GM19468 (cell line): ENCODE measurements at regions not wholly inside any gene's neighbourhood (a gene's known extent, or its start where the extent isn't known, plus 50 kb on each side); places are given as distances from the start of the nearest gene placed in this dataset.

Experiments
- ATAC-seq: cut with Tn5 transposase; IDR thresholded peaks from one replicate; pipeline ENCODE4 v1.9.1; 2021; ENCODE audit warnings: mild to moderate bottlenecking, moderate library complexity, moderate number of reproducible peaks; ENCODE audit not compliant: unreplicated experiment; ENCODE audit errors: extremely low read depth

DNA sequence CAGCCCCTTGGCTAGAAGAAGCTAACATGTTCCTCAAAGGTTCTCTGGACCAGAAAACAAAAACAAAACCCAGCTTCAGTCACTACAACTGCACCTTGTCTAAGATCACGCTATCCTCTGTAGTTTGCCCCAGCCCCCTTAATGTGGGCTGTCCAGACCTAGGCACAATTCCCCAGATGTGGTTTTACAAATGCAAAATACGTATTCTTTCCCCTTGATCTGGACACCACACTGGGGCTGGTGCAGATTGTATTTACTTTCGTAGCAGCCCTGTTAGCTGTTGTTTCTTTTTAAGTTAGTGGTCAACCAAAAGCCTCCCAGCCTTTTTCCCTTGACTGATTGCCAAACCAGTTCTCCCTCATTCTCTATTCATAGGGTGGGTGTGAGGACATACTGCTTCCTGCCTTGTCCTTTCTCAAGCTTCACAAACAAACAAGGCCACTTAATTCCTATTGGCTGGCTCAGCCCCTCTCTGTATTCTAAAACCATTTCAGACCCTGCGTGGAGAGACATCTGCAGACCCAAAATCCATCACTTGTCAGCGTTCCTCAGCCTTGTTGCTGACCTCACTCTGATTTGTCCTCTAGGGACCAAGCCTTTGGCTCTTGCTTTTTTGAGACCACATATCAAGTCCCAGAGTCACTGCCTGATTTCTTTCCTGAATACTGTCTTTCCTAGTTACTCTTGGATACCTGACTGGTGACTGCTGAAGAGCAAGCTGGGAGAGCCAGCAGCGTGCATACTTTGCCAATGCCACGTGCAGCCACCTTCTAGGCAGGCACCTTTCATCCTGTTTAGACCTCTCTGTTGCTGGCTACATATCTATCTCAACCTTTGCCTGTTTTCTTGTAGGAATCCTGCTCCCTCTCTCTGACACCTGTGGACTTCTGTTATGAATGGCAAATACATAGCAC is 96.4 kb upstream of the RAB3GAP2 start:
- no peak for ATAC-seq

DNA sequence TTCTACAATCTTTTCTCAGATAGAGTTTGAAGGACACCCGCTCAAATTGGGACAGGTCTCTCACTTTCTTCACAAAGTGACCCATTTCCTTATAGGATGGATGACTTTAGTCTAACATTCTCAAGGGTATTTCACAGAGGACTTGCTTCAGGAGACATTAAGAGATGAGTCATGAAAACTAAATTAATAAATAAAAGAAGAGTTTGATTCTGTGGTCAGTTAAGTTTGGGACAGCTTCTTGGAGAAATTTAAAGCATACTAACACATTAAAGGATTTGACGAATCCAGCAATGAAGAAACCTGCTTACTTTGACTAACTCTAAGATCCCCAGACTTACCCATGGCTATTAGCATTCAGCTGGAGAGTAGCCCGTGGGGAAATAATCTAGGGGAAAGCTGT is 95.6 kb upstream of the RAB3GAP2 start:
- ATAC-seq: no peak

DNA sequence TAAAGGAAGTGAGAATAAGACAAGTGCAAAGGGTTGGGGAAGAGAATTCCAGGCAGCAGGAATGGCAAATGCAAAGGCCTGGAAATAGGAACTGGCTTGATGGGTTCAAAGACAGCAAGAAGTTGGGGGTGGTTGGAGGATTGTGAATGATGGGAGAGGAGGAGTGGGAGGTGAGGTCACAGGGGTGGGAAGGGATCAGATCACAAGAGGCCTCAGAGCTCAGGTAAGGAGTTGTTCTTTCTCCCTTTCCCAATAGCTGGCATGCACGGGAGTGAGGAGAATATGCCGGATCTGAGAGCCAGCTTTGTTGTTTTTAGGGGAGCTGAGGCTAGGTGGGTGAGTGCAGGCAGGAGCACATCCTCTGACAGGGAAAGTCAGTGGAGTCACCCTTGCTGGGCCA is 94.0 kb upstream of the RAB3GAP2 start:
- ATAC-seq: no peak

DNA sequence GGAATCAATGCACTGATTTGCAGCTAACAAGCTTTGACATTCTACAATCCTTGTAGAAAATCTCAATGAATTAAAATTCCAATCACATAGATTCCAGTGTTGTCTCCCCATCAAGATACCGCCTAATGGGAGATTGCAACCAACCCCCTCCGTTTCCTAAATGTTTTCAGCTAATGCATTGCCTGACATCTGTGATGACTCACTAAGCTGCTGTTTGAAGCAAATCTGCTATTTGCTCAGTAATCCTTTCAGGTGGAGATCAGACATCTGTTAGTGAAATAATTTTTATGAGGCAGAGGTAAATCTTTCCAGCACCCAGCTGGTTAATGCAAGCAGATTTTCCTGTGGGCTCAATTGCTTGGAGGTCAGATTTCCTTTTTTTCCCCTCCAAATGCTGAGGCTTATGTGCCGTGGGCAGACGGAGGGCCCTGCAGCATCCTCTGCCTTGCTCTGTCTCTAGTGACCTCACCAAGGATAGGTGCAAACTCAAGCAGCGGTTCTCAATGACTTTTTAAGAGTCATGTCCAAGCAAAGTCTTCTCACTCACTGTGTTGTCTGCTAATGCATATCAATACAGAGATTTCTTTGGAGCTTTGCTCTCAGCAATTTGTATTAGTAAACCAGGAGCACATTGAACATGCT is 91.1 kb upstream of the RAB3GAP2 start:
- ATAC-seq: no peak

DNA sequence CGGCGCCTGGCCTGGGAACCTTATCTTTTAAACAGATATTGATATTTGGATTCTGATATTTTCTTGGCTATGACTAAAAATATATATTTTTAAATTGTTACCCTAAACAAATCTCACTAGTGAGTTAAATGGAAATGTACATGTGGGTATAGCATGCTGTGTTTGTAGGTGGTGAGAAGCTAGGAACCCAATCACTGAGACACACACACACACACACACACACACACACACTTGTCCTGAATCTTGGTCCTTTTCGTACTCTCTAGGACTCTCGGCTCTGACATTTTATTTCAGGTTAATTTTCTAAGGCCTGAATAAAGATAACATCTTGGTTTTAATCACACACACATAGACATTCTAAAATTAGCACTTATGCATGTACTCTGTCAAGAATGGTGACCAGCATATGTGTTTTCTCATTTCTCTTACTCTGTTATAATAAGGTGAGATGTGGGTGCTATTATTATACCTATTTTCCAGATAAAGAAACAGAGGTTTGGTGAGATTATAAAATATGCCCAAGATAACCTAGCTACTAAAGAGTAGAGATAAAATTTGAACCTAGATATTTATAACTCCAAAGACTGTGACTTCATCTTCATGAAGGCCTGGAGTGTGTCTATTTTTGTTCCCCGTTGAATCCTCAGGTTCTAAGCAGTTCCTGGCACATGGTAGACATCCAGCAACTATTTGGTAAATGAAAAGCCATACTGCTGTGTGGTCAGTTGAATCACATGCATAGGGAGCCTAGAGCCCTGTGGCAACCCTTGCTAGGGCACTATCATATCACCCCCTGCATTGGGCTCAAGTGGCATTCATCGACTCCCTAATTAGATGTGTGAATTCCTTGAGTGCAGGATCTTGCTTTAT is 85.0 kb upstream of the RAB3GAP2 start:
- no peak for ATAC-seq

DNA sequence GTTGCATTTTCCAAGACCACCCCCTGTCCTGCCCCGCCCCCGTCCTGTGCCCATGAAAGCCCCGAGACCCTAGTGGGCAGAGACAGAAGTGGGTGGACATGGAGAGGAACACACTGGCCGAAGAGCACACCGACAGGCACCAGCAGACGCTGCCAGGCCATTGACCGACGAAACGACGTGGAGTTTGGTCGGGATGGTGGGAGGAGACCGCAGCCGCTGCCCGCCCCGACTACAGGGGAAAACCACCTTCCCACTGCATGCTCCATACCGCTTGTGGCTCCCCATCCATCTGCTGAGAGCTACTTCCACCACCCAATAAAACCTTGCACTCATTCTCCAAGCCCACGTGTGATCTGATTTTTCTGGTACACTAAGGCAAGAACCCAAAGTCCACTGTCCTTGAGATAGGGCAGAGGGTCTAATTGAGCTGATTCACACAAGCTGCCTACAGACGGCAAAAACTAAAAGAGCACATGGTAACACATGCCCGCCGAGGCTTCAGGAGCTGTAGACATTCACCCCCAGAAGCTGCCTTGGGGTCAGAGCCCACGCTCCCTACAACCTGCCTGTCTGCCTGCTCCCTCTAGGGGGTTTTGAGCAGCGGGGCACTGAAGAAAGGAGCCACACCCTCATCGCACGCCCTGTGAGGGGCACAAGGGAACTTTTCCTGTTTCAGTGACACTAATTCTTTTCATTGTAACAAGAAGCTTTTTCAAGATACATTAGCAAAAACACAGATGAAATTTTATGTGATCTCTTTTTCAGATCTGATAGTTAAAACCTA is 81.2 kb upstream of the RAB3GAP2 start:
- ATAC-seq: no peak

DNA sequence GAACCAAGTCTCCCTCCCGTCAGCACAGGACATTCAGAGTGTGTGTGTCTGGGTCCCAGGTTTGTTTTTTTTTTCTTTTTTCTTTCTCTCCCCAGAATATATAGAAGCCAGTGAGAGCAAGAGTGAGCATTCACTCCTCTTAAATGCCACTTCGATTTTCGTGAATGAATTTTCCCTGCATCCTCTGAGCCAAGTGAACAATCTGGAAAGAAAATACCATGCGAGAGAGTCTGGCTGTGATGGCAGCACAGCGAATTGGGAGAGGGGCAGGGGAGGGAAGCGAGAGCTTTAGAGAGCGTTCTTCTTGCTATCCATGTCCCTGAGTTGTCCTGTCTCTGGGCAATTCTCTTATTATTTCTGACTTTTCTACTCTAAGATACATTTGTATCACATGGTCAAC is 76.0 kb upstream of the RAB3GAP2 start:
- ATAC-seq: no peak

DNA sequence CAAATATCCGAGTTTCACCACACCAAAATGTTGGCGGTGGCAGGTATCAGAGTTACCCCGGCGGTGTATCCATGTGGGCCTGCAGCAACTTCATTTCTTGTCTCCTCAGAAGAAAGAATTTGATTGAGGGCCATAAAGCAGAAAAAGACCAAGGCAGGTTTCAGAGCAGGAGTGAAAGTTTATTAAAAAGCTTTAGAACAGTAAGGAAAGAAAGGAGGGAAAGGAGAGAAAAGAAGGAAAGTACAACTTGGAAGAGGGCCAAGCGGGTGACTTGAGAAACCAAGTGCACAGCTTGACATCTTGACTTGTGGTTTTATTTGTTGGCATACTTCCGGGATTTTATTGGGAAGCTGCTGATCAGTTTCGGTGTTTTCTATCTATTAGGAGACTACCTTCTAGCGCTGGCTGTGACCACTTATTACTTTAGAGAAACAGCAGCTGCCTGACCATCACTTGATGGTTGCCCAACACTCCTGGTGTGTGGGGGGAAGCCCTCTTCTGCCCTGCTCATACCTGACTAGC is 75.5 kb upstream of the RAB3GAP2 start:
- no peak for ATAC-seq

DNA sequence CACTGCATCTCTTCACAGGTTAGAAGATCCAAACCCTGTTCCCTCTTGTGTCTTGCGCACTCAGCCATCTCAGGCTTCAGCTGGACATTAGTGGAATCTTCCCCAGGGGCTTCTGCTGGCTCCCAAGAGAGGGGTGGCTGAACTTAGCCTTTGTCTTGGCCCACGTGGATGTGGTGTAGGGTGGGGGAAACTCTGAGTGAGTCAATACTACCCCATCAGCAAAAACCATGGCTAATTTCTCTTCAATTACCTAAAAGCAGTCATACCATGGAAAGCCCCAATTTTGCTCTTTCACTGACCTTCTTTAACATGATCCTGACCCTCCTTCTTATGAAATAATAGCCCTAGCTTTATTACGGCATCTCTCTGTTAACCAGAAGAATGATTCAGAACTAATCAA is 72.5 kb upstream of the RAB3GAP2 start:
- no peak for ATAC-seq

DNA sequence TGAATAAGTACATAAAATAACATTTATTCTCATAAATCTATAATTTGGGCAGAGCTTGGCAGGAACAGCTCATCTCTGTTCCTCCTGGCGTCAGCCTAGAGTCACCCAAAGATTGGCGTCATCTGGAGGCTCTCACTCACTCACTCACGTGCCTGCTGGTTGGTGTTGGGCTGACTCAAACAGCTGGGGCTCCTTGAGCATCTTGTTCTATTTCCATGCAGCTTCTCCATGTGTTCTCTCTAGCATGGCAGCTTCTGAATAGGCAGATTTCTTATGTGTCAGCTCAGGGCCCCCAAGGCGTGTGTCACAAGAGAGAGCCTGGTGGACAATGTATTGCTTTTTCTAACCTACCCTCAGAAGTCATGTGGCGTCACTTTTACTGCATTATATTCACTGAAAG is 70.6 kb upstream of the RAB3GAP2 start:
- no peak for ATAC-seq

DNA sequence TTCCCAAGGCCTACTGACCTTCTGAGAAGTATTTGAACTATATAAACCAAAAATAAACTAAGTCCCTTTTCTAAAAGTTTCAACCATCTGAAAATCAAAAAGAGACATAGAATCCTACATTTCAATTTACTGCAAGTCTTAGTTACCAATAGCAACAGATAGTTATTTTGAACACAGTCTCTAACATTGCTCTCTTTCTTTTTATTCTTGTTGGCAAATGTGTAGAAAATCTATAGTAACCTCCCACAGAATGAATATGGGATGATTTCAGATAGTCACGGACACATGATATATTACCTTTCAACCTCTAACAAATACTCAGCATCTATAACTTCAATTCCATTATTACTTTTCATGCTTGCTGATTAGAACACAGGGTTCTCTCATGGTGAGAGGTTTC is 68.9 kb upstream of the RAB3GAP2 start:
- ATAC-seq: no peak

DNA sequence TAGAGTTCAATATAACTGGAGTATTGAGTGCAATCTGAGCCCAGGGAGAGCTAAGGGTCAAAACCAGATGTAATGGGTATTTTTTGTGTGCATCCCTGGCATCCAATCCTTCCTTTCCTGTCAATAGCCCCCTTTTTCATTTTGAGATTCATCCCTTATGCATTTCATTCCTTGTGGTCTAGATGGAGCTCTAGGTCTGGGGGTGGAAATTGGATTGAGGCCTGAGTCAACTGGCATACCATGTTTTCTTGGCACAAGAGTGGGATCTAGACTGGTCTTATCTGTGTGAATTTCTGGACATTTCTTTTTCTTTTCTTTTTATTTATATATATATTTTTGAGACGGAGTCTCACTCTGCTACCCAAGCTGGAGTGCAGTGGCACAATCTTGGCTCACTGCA is 67.3 kb upstream of the RAB3GAP2 start:
- no peak for ATAC-seq

DNA sequence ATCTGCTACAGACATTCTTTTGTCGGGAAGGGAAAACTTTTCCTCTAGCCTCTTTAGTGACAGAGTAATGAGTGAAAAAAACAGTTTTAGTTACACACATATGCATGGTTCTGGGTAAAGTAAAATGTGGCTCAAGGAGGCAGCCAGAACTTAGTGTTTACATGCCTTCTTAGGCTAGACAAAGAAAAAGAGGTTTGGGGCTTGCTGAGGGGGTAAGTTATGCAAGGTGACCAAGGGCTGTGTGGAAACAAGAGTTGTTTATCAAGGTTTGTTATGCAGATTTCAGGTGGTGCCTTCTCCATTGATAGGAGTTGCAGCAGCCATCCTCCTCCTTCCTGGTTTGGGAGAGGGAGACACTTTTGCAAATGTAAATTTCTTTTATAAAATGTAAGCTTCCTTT is 66.5 kb upstream of the RAB3GAP2 start:
- ATAC-seq: no peak

DNA sequence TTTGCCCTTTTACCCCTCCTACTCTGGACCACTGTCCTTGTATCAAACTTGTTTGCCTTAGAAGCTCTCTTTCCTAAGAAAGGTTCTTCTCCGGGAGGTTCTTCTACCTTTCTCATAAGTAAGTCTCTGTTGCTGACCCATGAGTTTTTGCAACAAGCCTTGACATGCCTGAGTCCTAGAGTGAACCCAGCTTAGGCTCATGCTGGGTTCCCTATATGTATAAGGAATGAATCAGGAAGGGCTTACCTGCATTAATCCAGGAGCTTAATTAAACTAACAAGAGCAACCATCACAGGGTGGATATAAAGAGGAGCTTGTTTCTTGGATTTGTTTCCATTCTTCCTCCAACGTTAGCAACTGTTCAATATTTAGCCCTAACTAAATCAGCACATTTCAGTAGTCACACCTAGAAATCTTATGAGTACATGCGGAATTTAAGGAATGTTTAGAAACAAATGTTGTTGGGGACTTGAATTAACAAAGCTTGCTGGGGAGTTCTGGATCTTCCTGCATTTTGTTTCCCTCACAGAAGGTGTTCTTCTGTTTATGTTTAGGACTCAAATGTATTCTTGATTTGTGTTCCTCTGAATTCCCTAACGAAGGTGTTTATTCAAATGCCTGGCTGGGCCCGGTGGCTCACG is 64.3 kb upstream of the RAB3GAP2 start:
- no peak for ATAC-seq

DNA sequence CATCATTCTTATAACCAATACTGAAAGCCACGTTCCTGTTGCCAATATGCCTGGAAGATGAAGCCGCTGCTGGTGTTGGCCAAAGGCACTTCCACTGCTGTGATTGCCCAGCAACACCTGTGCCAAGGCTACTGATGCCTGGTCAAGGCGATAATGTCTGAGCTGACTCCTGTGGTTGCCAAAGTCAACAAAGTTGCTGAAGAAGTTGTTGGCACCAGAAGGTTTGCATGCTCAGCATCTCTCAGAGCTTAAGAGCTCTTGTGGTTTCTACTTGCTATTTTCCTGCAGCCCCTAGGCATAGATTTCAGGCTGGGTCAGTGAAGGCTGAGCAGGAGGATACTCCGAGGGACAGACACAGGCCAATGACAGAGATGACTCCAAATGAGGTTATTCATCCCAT is 63.4 kb upstream of the RAB3GAP2 start:
- no peak for ATAC-seq

DNA sequence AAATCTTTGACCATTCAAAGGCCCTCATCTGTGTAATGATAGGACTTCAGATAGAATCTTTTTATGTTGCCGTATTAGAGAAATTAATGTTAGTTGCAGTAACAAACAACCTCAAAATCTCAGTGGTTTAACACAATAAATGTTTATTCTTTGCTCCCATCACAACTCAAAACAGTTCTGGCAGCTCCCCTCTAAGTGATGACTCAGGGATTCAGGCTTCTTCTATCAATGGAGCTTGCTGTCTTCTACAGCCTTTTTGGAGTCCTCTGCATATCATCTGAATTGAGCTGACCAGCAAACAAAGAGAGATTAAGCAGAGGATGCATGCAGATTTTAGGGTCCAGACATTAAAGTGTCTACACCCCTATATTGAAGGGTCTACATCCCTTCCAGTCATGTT is 59.1 kb upstream of the RAB3GAP2 start:
- ATAC-seq: no peak

DNA sequence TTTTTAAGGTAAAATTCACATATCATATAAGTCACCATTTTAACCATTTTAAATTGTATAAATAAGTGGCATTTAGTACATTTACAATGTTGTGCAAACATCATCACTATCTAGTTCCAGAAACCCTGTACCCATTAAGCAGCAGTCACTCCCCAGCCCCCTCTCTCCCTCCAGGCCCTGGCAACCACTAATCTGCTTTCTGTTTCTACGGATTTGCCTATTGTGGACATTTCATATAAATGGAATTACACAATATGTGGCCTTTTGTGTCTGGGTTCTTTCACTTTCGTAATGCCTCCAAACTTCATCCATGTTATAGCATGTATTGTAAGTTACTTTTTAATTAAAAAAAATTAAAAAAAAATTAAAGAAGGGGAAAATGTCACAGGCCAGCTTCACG is 58.0 kb upstream of the RAB3GAP2 start:
- ATAC-seq: no peak

DNA sequence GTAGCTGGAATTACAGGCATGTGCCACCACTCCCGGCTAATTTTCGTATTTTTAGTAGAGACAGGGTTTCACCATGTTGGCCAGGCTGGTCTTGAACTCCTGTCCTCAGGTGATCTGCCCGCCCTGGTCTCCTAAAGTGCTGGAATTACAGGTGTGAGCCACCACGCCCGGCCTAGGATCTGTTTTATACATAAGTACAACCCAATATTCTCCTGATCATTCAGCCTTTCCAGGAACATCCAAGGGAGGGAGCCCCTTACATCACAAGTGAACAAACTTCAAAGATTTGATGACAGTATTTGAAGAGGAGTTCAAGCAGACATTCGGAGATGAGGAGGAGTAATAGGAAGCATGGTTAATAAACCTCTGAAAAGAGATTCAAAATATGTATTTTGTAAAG is 54.9 kb upstream of the RAB3GAP2 start:
- no peak for ATAC-seq

DNA sequence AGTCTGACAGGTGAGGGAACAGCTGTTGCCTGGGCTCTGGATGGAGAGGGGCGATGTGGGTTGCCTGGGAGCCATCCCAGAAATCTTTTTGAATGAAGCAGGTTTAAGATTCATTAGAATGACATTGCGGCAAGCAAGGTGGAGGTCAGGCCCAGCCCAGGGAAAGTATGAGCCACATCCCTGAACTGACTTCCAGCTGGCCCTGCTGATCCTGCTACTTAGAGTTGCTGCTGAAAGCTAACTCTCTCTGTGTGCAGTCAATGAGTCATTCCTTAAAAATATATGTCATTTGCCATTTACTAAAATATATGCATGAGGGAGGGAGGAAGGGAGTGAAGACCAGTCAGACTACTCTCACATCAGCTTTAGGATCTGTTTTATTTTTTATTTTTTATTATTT is 54.3 kb upstream of the RAB3GAP2 start:
- no peak for ATAC-seq
